Transverse colon (tissue), 4 donors: ENCODE measurements at regions not wholly inside any gene's neighbourhood (a gene's known extent, or its start where the extent isn't known, plus 50 kb on each side); places are given as distances from the start of the nearest gene placed in this dataset.

ENCODE experiments used
- DNase-seq: peaks from one replicate; pipeline ENCODE4 v3.0.0-alpha.2; 2019
- H3K27ac ChIP-seq, 4 donors: fragments of 200-600 bp; sonication (generic); 2 replicates each; pipeline ENCODE4 v1.5.1; 2016 to 2018; ENCODE audit warnings: inconsistent platforms in 4 of 4
- H3K27me3 ChIP-seq: fragments of 200-600 bp; sonication (generic); 2 replicates; pipeline ENCODE4 v1.5.1; 2017; ENCODE audit warnings: inconsistent platforms
- H3K36me3 ChIP-seq, 4 donors: fragments of 200-600 bp; sonication (generic); 2 replicates each; pipeline ENCODE4 v1.5.1; 2017 to 2019; ENCODE audit warnings: inconsistent platforms in 4 of 4
- H3K4me1 ChIP-seq, 4 donors: fragments of 200-600 bp; sonication (generic); 2 replicates each; pipeline ENCODE4 v1.5.1; 2017 to 2020; ENCODE audit warnings: inconsistent platforms in 4 of 4
- H3K4me3 ChIP-seq, 4 donors: fragments of 200-600 bp; sonication (generic); 1 replicate in 1 of 4; 2 replicates in 3 of 4; pipeline versions ENCODE4 v1.5.1 to v1.6.1; 2017 to 2019; ENCODE audit warnings: inconsistent platforms in 4 of 4
- H3K9me3 ChIP-seq, 2 donors: fragments of 200-600 bp; sonication (generic); 2 replicates each; pipeline ENCODE4 v1.5.1; 2017 to 2019; ENCODE audit warnings: inconsistent platforms in 2 of 2
- EP300 ChIP-seq: sonication (generic); formaldehyde crosslinking; IDR thresholded peaks from one replicate; pipeline ENCODE4 v1.6.1; 2017; ENCODE audit warnings: antibody characterized with exemption, low read depth
- POLR2A ChIP-seq: fragments of 450-650 bp; IDR thresholded peaks from one replicate; pipeline ENCODE4 v1.6.1; 2016; ENCODE audit warnings: antibody characterized with exemption, mild to moderate bottlenecking, moderate library complexity
- POLR2AphosphoS5 ChIP-seq, 3 donors: sonication (generic); formaldehyde crosslinking; IDR thresholded peaks; one replicate each; pipeline ENCODE4 v1.6.1; 2016; ENCODE audit warnings: antibody characterized with exemption in 3 of 3
- WGBS, 2 donors: methylation state at CpG; one replicate each; pipeline ENCODE4 v1.1.5; 2018; ENCODE audit warnings: low coverage in 1 of 2; 5-methylcytosine and 5-hydroxymethylcytosine counted together
- in situ Hi-C, 4 donors: fragments of 200-750 bp; cut with MboI; loops; one replicate each; pipeline versions ENCODE4 v1.15.0 to v1.15.1; 2017; ENCODE audit warnings: low sequenced_read_pairs in 3 of 4, low pct_ligation_motif_present in 1 of 4, low pct_unique_long_range_greater_than_20kb in 1 of 4
- intact Hi-C: fragments of 100-400 bp; cut with DNase I; formaldehyde crosslinking; loops from one replicate; pipeline ENCODE4 v1.15.1; 2023; ENCODE audit warnings: low total_unique reads
- TF ChIP-seq, protein P1 (sequence below), 5 experiments: fragments of 200-600 bp in 3 of 5; fragments of 450-650 bp in 2 of 5; sonication (generic) in 3 of 5; IDR thresholded peaks; 1 replicate in 2 of 5; 2 replicates in 3 of 5; pipeline ENCODE4 v1.5.1; 2016 to 2017; ENCODE audit warnings: antibody characterized with exemption in 5 of 5, inconsistent platforms in 3 of 5, mild to moderate bottlenecking in 2 of 5, moderate library complexity in 1 of 5

DNA sequence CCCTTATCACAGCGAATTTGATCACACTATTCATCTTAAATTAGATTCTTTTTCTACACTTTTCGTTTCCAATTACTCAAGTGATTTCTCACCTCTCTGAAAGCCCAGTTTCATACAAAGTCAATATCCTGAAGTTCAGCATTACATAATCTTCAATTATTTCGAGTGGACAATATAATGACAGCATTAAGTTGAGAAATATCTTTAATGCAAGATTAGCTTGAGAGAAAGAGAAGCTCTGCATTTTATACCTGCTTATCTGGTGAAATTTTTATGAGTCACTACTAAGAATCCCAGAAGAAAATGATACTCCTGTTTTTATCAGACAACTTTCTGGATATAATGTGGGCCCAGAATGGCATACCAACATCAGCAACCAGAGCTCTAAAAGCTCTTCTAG, 509.6 kb downstream of the KCNJ2 start:
- 76 to 79% methylated on average over 2 to 3 of the region's 3 CpGs for WGBS, 2 donors
- intact Hi-C loops, result no loop called here
- DNase-seq, result no peak
- in situ Hi-C loops, result no loop called here
- Histone ChIP-seq H3K4me3 (no peak overlapping the region), H3K36me3 (no peaks in the 10 kb centered on the region), H3K27me3 (no peaks in the 10 kb centered on the region), H3K4me1 (no peaks in the 10 kb centered on the region), H3K9me3 (no peaks in the 10 kb centered on the region), H3K27ac (no peak overlapping the region)
- TF ChIP-seq POLR2A (no peak), POLR2AphosphoS5 (IDR thresholded peaks at IDR 0.05) (no peak), EP300 (no peak)
- TF ChIP-seq, protein P1, sequence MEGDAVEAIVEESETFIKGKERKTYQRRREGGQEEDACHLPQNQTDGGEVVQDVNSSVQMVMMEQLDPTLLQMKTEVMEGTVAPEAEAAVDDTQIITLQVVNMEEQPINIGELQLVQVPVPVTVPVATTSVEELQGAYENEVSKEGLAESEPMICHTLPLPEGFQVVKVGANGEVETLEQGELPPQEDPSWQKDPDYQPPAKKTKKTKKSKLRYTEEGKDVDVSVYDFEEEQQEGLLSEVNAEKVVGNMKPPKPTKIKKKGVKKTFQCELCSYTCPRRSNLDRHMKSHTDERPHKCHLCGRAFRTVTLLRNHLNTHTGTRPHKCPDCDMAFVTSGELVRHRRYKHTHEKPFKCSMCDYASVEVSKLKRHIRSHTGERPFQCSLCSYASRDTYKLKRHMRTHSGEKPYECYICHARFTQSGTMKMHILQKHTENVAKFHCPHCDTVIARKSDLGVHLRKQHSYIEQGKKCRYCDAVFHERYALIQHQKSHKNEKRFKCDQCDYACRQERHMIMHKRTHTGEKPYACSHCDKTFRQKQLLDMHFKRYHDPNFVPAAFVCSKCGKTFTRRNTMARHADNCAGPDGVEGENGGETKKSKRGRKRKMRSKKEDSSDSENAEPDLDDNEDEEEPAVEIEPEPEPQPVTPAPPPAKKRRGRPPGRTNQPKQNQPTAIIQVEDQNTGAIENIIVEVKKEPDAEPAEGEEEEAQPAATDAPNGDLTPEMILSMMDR (IDR thresholded peaks at IDR 0.05), result no peak

DNA sequence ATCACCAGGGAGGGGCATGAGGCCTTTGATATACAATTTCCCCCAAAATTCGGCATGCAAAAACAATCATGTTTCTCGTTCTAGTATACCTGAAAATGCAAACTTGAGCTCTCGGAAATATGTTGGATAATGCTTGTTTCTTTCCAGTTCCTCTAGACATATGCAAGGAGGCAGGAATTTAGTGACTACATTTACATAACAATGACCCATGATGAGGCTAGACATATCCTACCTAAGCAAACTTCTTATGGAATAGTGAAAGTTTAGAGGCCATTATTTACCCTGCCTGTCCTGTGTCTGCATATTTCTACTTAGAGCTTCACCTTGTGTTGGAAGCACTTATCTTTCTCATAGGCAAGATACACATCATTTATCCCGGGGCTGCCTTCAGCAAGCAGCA, 514.6 kb downstream of the KCNJ2 start:
- DNase-seq, result no peak
- H3K27ac ChIP-seq, result no peak overlapping the region
- 71 to 92% methylated on average over 1 to 4 of the region's 4 CpGs for WGBS, 2 donors
- intact Hi-C loops (no loop called here), in situ Hi-C loops (no loop called here)
- H3K4me3 ChIP-seq, result no peak overlapping the region
- H3K27me3 ChIP-seq, result no peaks in the 10 kb centered on the region
- no peaks in the 10 kb centered on the region for H3K36me3 ChIP-seq
- H3K9me3 ChIP-seq, result no peaks in the 10 kb centered on the region
- TF ChIP-seq POLR2AphosphoS5 (IDR thresholded peaks at IDR 0.05) (no peak), EP300 (no peak), POLR2A (no peak)
- TF ChIP-seq, protein P1 (IDR thresholded peaks at IDR 0.05), result no peak
- H3K4me1 ChIP-seq, result no peaks in the 10 kb centered on the region

DNA sequence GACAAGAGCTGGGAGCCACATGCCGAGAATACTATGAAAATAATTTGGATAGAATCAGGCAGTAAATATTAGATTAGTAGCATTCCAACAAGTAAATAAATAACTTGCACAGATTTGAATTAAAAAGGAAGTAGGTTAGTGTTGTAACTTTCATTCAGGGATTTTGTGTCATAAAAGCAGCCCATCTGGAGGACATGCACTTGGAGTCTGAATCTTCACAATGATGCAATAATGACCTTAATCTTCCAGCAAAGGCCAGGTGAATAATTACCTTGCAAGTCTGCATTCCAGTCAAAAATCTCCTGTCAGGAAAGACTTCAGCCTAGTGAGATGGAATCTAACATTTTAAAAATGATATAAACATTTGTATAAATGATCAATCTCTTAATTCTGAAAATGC, 518.1 kb downstream of the KCNJ2 start:
- in situ Hi-C loops, result no loop called here
- intact Hi-C loops, result no loop called here

DNA sequence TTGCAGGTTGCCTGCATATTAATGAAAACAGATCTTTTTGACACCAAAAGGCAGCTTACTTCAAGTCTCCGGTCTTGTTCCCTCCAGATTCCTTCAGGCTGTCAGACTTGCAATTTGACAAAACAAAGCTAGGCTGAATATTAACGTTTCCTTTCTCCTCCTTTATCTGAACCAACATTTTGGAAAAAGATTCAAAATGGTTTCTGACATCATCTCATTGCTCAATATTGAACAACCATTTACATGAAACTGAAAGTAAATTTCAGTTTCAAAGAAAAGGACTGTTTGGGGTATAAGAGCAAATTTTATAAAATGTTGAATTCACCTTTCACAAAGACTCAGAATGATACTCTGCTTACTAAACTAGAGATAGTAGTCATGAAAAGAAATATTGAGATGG, 521.8 kb downstream of the KCNJ2 start:
- intact Hi-C loops (no loop called here), in situ Hi-C loops (no loop called here)
- Histone ChIP-seq H3K27me3 (no peaks in the 10 kb centered on the region), H3K36me3 (no peaks in the 10 kb centered on the region), H3K27ac (no peak overlapping the region), H3K9me3 (no peaks in the 10 kb centered on the region), H3K4me3 (no peak overlapping the region), H3K4me1 (no peaks in the 10 kb centered on the region)
- 61 to 74% methylated on average over 2 of the region's 2 CpGs for WGBS, 2 donors
- TF ChIP-seq POLR2AphosphoS5 (IDR thresholded peaks at IDR 0.05) (no peak), EP300 (no peak), POLR2A (no peak)
- TF ChIP-seq, protein P1 (IDR thresholded peaks at IDR 0.05), result no peak
- no peak for DNase-seq

More for the DNA sequence above, 518.1 kb downstream of the KCNJ2 start:
- no peaks in the 10 kb centered on the region for H3K36me3 ChIP-seq
- DNase-seq, result no peak
- TF ChIP-seq EP300 (no peak), POLR2A (no peak), POLR2AphosphoS5 (IDR thresholded peaks at IDR 0.05) (no peak)
- TF ChIP-seq, protein P1 (IDR thresholded peaks at IDR 0.05), result no peak
- H3K27ac ChIP-seq, result no peak overlapping the region
- no peak overlapping the region for H3K4me3 ChIP-seq
- WGBS, 2 donors, result 46 to 76% methylated on average over 1 of the region's 1 CpG
- H3K27me3 ChIP-seq, result no peaks in the 10 kb centered on the region
- no peaks in the 10 kb centered on the region for H3K4me1 ChIP-seq
- H3K9me3 ChIP-seq, result no peaks in the 10 kb centered on the region
